ENCODE measurements at regions not wholly inside any gene's neighbourhood (a gene's known extent, or its start where the extent isn't known, plus 50 kb on each side); places are given as distances from the start of the nearest gene placed in this dataset.

DNA sequence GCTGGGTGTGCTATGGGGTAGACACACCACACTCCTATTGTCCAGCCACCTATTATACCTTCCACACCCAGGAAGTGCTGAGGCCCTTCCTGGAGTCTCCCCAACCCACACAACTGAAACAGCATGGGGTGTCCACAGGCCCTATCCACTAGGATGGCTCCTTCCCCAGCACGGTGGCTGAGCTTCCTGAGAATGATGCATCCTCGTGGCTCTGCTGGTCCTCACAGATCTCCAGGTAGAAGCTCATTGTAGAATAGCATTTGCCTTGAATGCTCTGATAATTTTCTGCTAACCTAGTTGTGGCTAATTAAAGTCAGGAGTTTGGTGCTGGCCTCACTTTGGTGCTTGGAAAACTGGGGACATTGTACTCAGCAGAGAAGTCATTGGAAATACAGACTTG lies 182.6 kb downstream of the ANKRD30B start:
- TF ChIP-seq, protein P1, sequence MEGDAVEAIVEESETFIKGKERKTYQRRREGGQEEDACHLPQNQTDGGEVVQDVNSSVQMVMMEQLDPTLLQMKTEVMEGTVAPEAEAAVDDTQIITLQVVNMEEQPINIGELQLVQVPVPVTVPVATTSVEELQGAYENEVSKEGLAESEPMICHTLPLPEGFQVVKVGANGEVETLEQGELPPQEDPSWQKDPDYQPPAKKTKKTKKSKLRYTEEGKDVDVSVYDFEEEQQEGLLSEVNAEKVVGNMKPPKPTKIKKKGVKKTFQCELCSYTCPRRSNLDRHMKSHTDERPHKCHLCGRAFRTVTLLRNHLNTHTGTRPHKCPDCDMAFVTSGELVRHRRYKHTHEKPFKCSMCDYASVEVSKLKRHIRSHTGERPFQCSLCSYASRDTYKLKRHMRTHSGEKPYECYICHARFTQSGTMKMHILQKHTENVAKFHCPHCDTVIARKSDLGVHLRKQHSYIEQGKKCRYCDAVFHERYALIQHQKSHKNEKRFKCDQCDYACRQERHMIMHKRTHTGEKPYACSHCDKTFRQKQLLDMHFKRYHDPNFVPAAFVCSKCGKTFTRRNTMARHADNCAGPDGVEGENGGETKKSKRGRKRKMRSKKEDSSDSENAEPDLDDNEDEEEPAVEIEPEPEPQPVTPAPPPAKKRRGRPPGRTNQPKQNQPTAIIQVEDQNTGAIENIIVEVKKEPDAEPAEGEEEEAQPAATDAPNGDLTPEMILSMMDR (IDR thresholded peaks at IDR 0.05), result no peak
- H3K4me3 ChIP-seq, result no peak overlapping the region
- no peak overlapping the region for H3K27ac ChIP-seq
- no peak for DNase-seq
- H3K4me1 ChIP-seq, result no peaks in the 10 kb centered on the region
- ATAC-seq, result no peak
- H3K36me3 ChIP-seq, result no peaks in the 10 kb centered on the region
- H3K27me3 ChIP-seq, result no peaks in the 10 kb centered on the region
- intact Hi-C loops (cut with DNase I), result no loop called here
- H3K9me3 ChIP-seq, result no peaks in the 10 kb centered on the region

DNA sequence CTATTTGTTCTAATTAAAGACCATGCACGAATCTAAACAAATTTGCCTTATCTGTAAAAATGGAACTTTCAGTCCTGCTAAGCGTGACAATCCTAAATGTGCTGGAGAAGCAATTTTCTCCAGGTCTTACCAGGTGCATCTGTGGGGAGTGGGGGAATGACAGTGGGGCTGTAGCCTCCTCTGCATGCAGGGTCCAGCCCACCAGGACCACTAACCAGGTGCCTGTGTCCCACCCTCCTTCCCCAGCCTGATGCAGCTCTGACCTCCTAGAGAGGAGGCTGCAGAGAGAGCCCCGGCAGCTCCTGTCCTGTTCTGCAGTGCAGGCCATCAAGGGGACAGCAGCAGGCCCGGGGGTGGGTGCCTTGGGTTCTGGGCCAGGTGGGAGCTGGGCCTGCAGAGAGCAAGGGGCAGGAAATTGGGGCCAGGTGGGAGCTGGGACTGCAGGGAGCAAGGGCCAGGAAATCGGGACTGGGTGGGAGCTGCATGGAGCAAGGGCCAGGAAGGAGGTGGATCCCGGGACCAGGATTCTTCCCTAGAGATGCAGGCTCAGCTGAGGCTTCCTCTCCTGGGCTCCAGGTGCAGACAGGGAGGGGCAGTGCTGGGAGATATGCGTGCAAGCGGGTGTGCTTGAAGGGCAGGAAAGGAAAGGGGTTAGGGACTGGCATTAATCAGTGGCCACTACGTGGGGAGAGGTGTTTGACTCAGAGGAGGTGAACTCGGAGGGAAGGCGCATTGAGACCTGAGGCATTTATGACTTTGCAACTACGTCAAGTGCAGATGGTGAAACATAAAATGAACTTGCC lies 185.3 kb downstream of the ANKRD30B start:
- no peaks in the 10 kb centered on the region for H3K36me3 ChIP-seq
- ATAC-seq, result no peak
- no peak for DNase-seq

DNA sequence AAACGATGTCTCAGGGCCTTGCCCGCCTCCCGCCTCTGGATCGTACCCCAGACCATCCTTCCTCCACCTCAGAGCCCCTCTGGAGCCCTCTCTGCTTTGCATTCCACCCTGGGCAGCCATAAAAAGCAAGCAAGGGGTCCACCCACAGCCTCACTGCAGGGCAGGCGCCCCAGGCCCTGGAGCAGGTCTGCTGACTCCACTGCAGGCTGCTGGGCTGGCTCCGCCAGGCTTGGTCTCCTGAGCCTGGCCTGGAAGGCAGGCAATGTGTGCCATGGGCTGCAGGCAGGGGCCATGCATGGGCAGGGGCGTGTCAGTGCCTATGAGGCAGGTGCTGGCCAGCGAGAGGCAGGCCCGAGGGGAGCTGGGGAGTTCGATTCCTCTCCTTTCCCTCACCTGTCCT lies 186.0 kb downstream of the ANKRD30B start:
- no peak for ATAC-seq

More for the DNA sequence above, 185.3 kb downstream of the ANKRD30B start:
- H3K4me1 ChIP-seq, result no peaks in the 10 kb centered on the region
- no peak overlapping the region for H3K27ac ChIP-seq
- H3K9me3 ChIP-seq, result no peaks in the 10 kb centered on the region
- no peaks in the 10 kb centered on the region for H3K27me3 ChIP-seq
- intact Hi-C loops (cut with DNase I), result no loop called here
- H3K4me3 ChIP-seq, result no peak overlapping the region
- TF ChIP-seq, protein P1 (IDR thresholded peaks at IDR 0.05), result no peak

DNA sequence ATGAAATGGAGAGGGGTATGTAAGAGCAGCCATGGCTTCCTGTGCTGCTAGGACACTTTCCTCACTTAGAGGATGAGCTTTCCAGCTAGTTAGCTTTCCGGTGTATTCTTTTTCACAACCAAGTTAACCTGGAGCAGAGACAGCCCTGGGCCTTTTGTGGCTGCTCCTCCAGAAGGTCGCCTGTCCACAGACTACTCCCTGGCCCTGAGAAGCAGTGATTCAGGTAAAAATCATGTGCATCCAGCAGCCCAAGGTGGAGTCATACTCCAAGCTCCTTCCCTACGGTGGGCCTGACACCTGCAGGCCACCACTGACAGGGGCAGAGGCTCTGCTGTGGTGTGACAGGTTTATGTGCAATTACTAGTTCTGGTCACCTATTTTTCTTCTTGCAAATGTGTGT lies 187.2 kb downstream of the ANKRD30B start:
- no peaks in the 10 kb centered on the region for H3K4me1 ChIP-seq
- H3K4me3 ChIP-seq, result no peak overlapping the region
- intact Hi-C loops (cut with DNase I), result no loop called here
- H3K36me3 ChIP-seq, result no peaks in the 10 kb centered on the region
- no peak for DNase-seq
- H3K9me3 ChIP-seq, result no peaks in the 10 kb centered on the region
- H3K27me3 ChIP-seq, result no peaks in the 10 kb centered on the region
- no peak for ATAC-seq
- no peak overlapping the region for H3K27ac ChIP-seq
- TF ChIP-seq, protein P1 (IDR thresholded peaks at IDR 0.05), result no peak

More for the DNA sequence above, 186.0 kb downstream of the ANKRD30B start:
- H3K9me3 ChIP-seq, result no peaks in the 10 kb centered on the region
- H3K4me1 ChIP-seq, result no peaks in the 10 kb centered on the region
- H3K36me3 ChIP-seq, result no peaks in the 10 kb centered on the region
- TF ChIP-seq, protein P1 (IDR thresholded peaks at IDR 0.05), result no peak
- H3K4me3 ChIP-seq, result no peak overlapping the region
- intact Hi-C loops (cut with DNase I), result no loop called here
- no peak overlapping the region for H3K27ac ChIP-seq
- H3K27me3 ChIP-seq, result no peaks in the 10 kb centered on the region
- no peak for DNase-seq

DNA sequence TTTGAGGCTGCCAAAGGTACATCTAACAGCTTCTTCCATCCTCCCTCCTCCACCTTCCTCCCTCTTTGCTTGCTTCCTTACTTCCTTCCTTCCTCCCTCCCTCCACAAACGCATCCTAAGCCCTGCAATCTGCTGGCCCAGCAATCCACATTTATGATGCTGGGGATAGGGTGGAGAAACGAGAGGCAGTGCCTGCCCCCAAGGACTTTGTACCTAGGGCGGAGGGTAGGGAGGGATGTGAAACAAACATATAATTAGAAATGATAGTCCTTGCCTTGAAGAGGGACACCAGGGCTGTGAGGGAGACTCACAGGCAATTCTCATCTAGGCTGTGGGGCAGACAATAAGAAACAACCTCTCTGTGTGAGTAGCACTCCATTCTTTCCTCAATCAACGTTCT lies 188.3 kb downstream of the ANKRD30B start:
- Histone ChIP-seq H3K36me3 (no peaks in the 10 kb centered on the region), H3K27ac (no peak overlapping the region), H3K4me1 (no peaks in the 10 kb centered on the region), H3K4me3 (no peak overlapping the region), H3K27me3 (no peaks in the 10 kb centered on the region), H3K9me3 (no peaks in the 10 kb centered on the region)
- DNase-seq (no peak), ATAC-seq (no peak)
- TF ChIP-seq, protein P1 (IDR thresholded peaks at IDR 0.05), result no peak
- intact Hi-C loops (cut with DNase I), result no loop called here
